NB4 (cell line): ENCODE measurements at regions not wholly inside any gene's neighbourhood (a gene's known extent, or its start where the extent isn't known, plus 50 kb on each side); places are given as distances from the start of the nearest gene placed in this dataset.

ENCODE experiments used
- CTCF ChIP-seq: IDR thresholded peaks from one replicate; pipeline ENCODE4 v1.5.1; 2012; ENCODE audit warnings: low read depth, low read length
- MAX ChIP-seq: IDR thresholded peaks from 2 replicates; pipeline ENCODE4 v1.6.1; 2011; ENCODE audit warnings: low read depth, low read length
- MYC ChIP-seq: IDR thresholded peaks from 2 replicates; pipeline ENCODE4 v1.6.1; 2011; ENCODE audit warnings: low read depth, low read length
- POLR2A ChIP-seq: IDR thresholded peaks from 2 replicates; pipeline ENCODE4 v1.6.1; 2011; ENCODE audit warnings: mild to moderate bottlenecking; ENCODE audit not compliant: insufficient read length; ENCODE audit errors: extremely low read depth

- TF ChIP-seq CTCF = no peak
- no peak for TF ChIP-seq MAX
- no peak for TF ChIP-seq POLR2A
- no peak for TF ChIP-seq MYC
These were observed 208.3 kb upstream of the MKLN1 start for GRCh38 chr7:131119381-131119780.
